HepG2 (cell line): ENCODE measurements at regions not wholly inside any gene's neighbourhood (a gene's known extent, or its start where the extent isn't known, plus 50 kb on each side); places are given as distances from the start of the nearest gene placed in this dataset.

Source experiments
- ATAC-seq: fragments of 200-7000 bp; cut with Tn5 transposase; 3 replicates; pipeline ENCODE4 v1.9.1; 2020; ENCODE audit warnings: mild to moderate bottlenecking, moderate library complexity
- BruUV-seq: library from RNA; stranded (reverse); fragments of 400-500 nt; replicated peaks from 2 replicates; lab custom pipeline; 2021; lab: Mats Ljungman, UMichigan
- CTCF ChIA-PET: fragments of 300-600 bp; formaldehyde crosslinking; extraction: SDS; loops from one replicate; lab custom pipeline; 2021; ENCODE audit warnings: low total read pairs, inconsistent platforms, low intra/inter-chr PET ratio; lab: Yijun Ruan, JAX
- POLR2A ChIA-PET: fragments of 350-600 bp; sonication (Branson Sonifier 250); formaldehyde crosslinking; loops from one replicate; lab custom pipeline; 2020; ENCODE audit warnings: antibody characterized with exemption, inconsistent platforms; lab: Yijun Ruan, JAX
- DNase-seq: peaks from one replicate; pipeline ENCODE4 v3.0.0-alpha.2; 2015; ENCODE audit warnings: low spot score
- FAIRE-seq: peaks from 3 replicates; lab custom pipeline; 2011; peaks lifted over from hg19 to GRCh38; lab: Jason Lieb, UNC
- H2AFZ ChIP-seq: one replicate; pipeline ENCODE4 v1.6.1; 2011; ENCODE audit warnings: low read length, inconsistent platforms
- H3K27ac ChIP-seq: fragments of 300-600 bp; 3 replicates; pipeline ENCODE4 v1.8.0; 2011; ENCODE audit warnings: mixed run types, mild to moderate bottlenecking, mixed read lengths, low read length, inconsistent platforms; ENCODE audit not compliant: insufficient read depth; ENCODE audit errors: extremely low read length
- H3K27me3 ChIP-seq, 2 experiments: fragments of 200-600 bp in 1 of 2; 2 replicates in 1 of 2; 3 replicates in 1 of 2; pipeline versions ENCODE4 v1.6.0 to v1.8.0; 2011; ENCODE audit warnings: low read length in 2 of 2, mild to moderate bottlenecking in 2 of 2, moderate library complexity in 2 of 2, inconsistent platforms in 1 of 2; ENCODE audit not compliant: insufficient read depth in 2 of 2, control insufficient read depth in 1 of 2
- H3K36me3 ChIP-seq, 2 experiments: fragments of 200-600 bp in 1 of 2; replicated peaks in 1 of 2; 2 replicates in 1 of 2; 3 replicates in 1 of 2; pipeline versions ENCODE4 v1.5.1 to v1.8.0; 2011; ENCODE audit warnings: low read length in 2 of 2, inconsistent platforms in 1 of 2; ENCODE audit not compliant: insufficient read depth in 2 of 2, control insufficient read depth in 1 of 2
- H3K4me1 ChIP-seq: 2 replicates; pipeline ENCODE4 v1.5.1; 2012; ENCODE audit warnings: low read length, inconsistent platforms; ENCODE audit not compliant: insufficient read depth
- H3K4me2 ChIP-seq: 2 replicates; pipeline ENCODE4 v1.6.0; 2011; ENCODE audit warnings: low read depth, low read length, inconsistent platforms
- H3K4me3 ChIP-seq, 3 experiments: fragments of 200-600 bp in 1 of 3; sonication (generic), shearing (Covaris generic) in 1 of 3; replicated peaks in 1 of 3; 2 replicates each; pipeline ENCODE4 v1.5.1; 2011 to 2016; ENCODE audit warnings: low read length in 3 of 3, inconsistent platforms in 2 of 3, low read depth in 2 of 3, mild to moderate bottlenecking in 2 of 3, control low read depth in 1 of 3, mixed read lengths in 1 of 3; ENCODE audit not compliant: insufficient read depth in 1 of 3
- H3K79me2 ChIP-seq: one replicate; pipeline ENCODE4 v1.6.1; 2011; ENCODE audit warnings: low read length, inconsistent platforms; ENCODE audit not compliant: insufficient read depth
- H3K9ac ChIP-seq: 2 replicates; pipeline ENCODE4 v1.6.0; 2011; ENCODE audit warnings: mild to moderate bottlenecking, low read depth, low read length, inconsistent platforms; ENCODE audit not compliant: insufficient read depth
- H3K9me3 ChIP-seq: 2 replicates; pipeline ENCODE4 v1.5.1; 2012; ENCODE audit warnings: mild to moderate bottlenecking, low read length
- H4K20me1 ChIP-seq: 2 replicates; pipeline ENCODE4 v1.6.0; 2011; ENCODE audit warnings: inconsistent platforms, mild to moderate bottlenecking, low read length, moderate library complexity; ENCODE audit not compliant: insufficient read depth
- AHR ChIP-seq: IDR thresholded peaks from 2 replicates; pipeline ENCODE4 v1.6.1; 2018; ENCODE audit warnings: missing genetic modification reagents, missing compliant biosample characterization
- KDM3A ChIP-seq: IDR thresholded peaks from 2 replicates; pipeline ENCODE4 v1.6.1; 2018; ENCODE audit warnings: low read depth, missing compliant biosample characterization
- MAFF ChIP-seq: IDR thresholded peaks from 2 replicates; pipeline ENCODE4 v1.6.1; 2011; ENCODE audit warnings: low read depth, low read length, improper control_type of control experiment
- MAFK ChIP-seq, 2 experiments: IDR thresholded peaks in 1 of 2; conservative IDR thresholded peaks in 1 of 2; 2 replicates each; pipeline ENCODE4 v1.6.1; 2011; ENCODE audit warnings: improper control_type of control experiment in 2 of 2, low read length in 2 of 2
- NCOA2 ChIP-seq: sonication (generic); formaldehyde crosslinking; IDR thresholded peaks from 2 replicates; pipeline ENCODE4 v1.8.0; 2022; ENCODE audit warnings: inconsistent platforms
- ZBTB26 ChIP-seq: IDR thresholded peaks from 2 replicates; pipeline ENCODE4 v1.6.1; 2016; ENCODE audit warnings: missing compliant biosample characterization, missing genetic modification reagents, borderline replicate concordance
- ZNF564 ChIP-seq: sonication (generic); formaldehyde crosslinking; IDR thresholded peaks from 2 replicates; pipeline ENCODE4 v1.8.1; 2023; ENCODE audit warnings: mild to moderate bottlenecking, missing genetic modification reagents
- ZNF775 ChIP-seq: sonication (generic); formaldehyde crosslinking; IDR thresholded peaks from 2 replicates; pipeline ENCODE4 v1.4.0; 2020; ENCODE audit warnings: missing genetic modification reagents, mild to moderate bottlenecking, moderate library complexity, borderline replicate concordance
- ZSCAN12 ChIP-seq: sonication (generic); formaldehyde crosslinking; IDR thresholded peaks from 2 replicates; pipeline ENCODE4 v1.9.0; 2021; ENCODE audit warnings: mild to moderate bottlenecking, missing genetic modification reagents
- WGBS: methylation state at CpG from one replicate; pipeline ENCODE4 v1.1.6; 2017; ENCODE audit warnings: low lambda C conversion rate; 5-methylcytosine and 5-hydroxymethylcytosine counted together
- in situ Hi-C: cut with HindIII; loops from 2 replicates; pipeline ENCODE4 v1.10.0; 2017; ENCODE audit warnings: low pct_unique_long_range_greater_than_20kb; ENCODE audit not compliant: extremely low pct_ligation_motif_present
- intact Hi-C: fragments of 100-400 bp; cut with micrococcal nuclease; formaldehyde crosslinking; loops from one replicate; pipeline ENCODE4 v1.10.0; 2022; ENCODE audit not compliant: unreplicated experiment
- TF ChIP-seq, protein P1 (sequence below): sonication (generic); formaldehyde crosslinking; IDR thresholded peaks from 2 replicates; pipeline ENCODE4 v1.4.0; 2020; ENCODE audit warnings: missing genetic modification reagents

GRCh38 chr3:118497274-118497673 is 537.4 kb downstream of the IGSF11 start:
- DNase-seq, result no peak
- in situ Hi-C loops (no loop called here), intact Hi-C loops (no loop called here)
- TF ChIP-seq, protein P1, sequence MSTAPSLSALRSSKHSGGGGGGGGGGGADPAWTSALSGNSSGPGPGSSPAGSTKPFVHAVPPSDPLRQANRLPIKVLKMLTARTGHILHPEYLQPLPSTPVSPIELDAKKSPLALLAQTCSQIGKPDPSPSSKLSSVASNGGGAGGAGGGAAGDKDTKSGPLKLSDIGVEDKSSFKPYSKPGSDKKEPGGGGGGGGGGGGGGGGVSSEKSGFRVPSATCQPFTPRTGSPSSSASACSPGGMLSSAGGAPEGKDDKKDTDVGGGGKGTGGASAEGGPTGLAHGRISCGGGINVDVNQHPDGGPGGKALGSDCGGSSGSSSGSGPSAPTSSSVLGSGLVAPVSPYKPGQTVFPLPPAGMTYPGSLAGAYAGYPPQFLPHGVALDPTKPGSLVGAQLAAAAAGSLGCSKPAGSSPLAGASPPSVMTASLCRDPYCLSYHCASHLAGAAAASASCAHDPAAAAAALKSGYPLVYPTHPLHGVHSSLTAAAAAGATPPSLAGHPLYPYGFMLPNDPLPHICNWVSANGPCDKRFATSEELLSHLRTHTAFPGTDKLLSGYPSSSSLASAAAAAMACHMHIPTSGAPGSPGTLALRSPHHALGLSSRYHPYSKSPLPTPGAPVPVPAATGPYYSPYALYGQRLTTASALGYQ, result no peak
- TF ChIP-seq NCOA2 (CRISPR knock-in tag) (no peak), KDM3A (CRISPR knock-in tag) (no peak), MAFK (conservative IDR thresholded peaks at IDR 0.05 in 1 of 2, IDR thresholded peaks at IDR 0.05 in 1 of 2; ENCODE audit: low read length in 2 of 2) (peak; percentile 31 to 41; a peak in 3 of 4 replicates), ZNF564 (no peak), MAFF (peak; percentile 43; the same call in 1 of the 2 replicates), ZSCAN12 (CRISPR knock-in tag) (no peak), ZBTB26 (CRISPR knock-in tag) (no peak), ZNF775 (CRISPR knock-in tag) (no peak), AHR (CRISPR knock-in tag) (no peak)
- Histone ChIP-seq H4K20me1 (no peaks in the 10 kb centered on the region), H3K4me1 (no peaks in the 10 kb centered on the region), H3K27ac (no peak overlapping the region), H3K4me3 (no peak overlapping the region), H2AFZ (no peak overlapping the region), H3K27me3 (peaks cover 0 to 2% of the 10 kb centered on the region in 2 experiments; a peak in 1 of 5 replicates), H3K79me2 (no peaks in the 10 kb centered on the region), H3K4me2 (no peak overlapping the region), H3K9me3 (no peaks in the 10 kb centered on the region), H3K36me3 (no peaks in the 10 kb centered on the region), H3K9ac (no peak overlapping the region)
- ATAC-seq, result no peak
- POLR2A ChIA-PET, result no interaction called here
- FAIRE-seq, result no peak
- 20% methylated on average over 3 of the region's 3 CpGs for WGBS
- no TSS peak for BruUV-seq
- CTCF ChIA-PET, result no interaction called here
